IMR-90 (cell line): ENCODE measurements at regions not wholly inside any gene's neighbourhood (a gene's known extent, or its start where the extent isn't known, plus 50 kb on each side); places are given as distances from the start of the nearest gene placed in this dataset.

Experiments
- BHLHE40 ChIP-seq: fragments of 150-350 bp; IDR thresholded peaks from 2 replicates; pipeline ENCODE4 v1.6.1; 2016; ENCODE audit warnings: mild to moderate bottlenecking, low read depth, low read length
- CTCF ChIP-seq: conservative IDR thresholded peaks from 2 replicates; pipeline ENCODE4 v1.5.1; 2012; ENCODE audit warnings: mild to moderate bottlenecking, low read depth, low read length, improper control_type of control experiment
- ELK1 ChIP-seq: fragments of 150-350 bp; IDR thresholded peaks from 2 replicates; pipeline ENCODE4 v1.6.1; 2016; ENCODE audit warnings: low read depth, mild to moderate bottlenecking, low read length, moderate library complexity, borderline replicate concordance
- FOS ChIP-seq: fragments of 150-350 bp; IDR thresholded peaks from 2 replicates; pipeline ENCODE4 v1.6.1; 2016; ENCODE audit warnings: low read depth, low read length
- MAFK ChIP-seq: IDR thresholded peaks from 2 replicates; pipeline ENCODE4 v1.6.1; 2012; ENCODE audit warnings: low read depth, low read length, improper control_type of control experiment
- MAZ ChIP-seq: IDR thresholded peaks from 2 replicates; pipeline ENCODE4 v1.6.1; 2012; ENCODE audit warnings: low read depth, mild to moderate bottlenecking, low read length, improper control_type of control experiment, moderate library complexity, borderline replicate concordance
- MXI1 ChIP-seq: IDR thresholded peaks from 2 replicates; pipeline ENCODE4 v1.6.1; 2012; ENCODE audit warnings: low read depth, mild to moderate bottlenecking, low read length, moderate library complexity, borderline replicate concordance
- NFE2L2 ChIP-seq: fragments of 150-350 bp; IDR thresholded peaks from 2 replicates; pipeline ENCODE4 v1.6.1; 2016; ENCODE audit warnings: low read depth, mild to moderate bottlenecking, low read length
- POLR2A ChIP-seq: IDR thresholded peaks from 2 replicates; pipeline ENCODE4 v1.6.1; 2012; ENCODE audit warnings: mild to moderate bottlenecking, low read depth, low read length
- SMC3 ChIP-seq: fragments of 150-350 bp; IDR thresholded peaks from 2 replicates; pipeline ENCODE4 v1.6.1; 2016; ENCODE audit warnings: low read depth, mild to moderate bottlenecking, antibody characterized with exemption, low read length, moderate library complexity
- USF2 ChIP-seq: fragments of 150-350 bp; IDR thresholded peaks from 2 replicates; pipeline ENCODE4 v1.6.1; 2017; ENCODE audit warnings: mild to moderate bottlenecking, antibody characterized with exemption, low read length, low read depth

- TF ChIP-seq CTCF: no peak
- no peak for TF ChIP-seq BHLHE40
- no peak for TF ChIP-seq ELK1
- no peak for TF ChIP-seq POLR2A
- no peak for TF ChIP-seq MAFK
- TF ChIP-seq MAZ: no peak
- no peak for TF ChIP-seq SMC3
- no peak for TF ChIP-seq FOS
- TF ChIP-seq USF2: no peak
- no peak for TF ChIP-seq NFE2L2
- no peak for TF ChIP-seq MXI1
Observed at GRCh38 chr2:12597610-12598009, 119.1 kb upstream of the TRIB2 start.
